CD14-positive monocyte (primary cell): ENCODE measurements at regions not wholly inside any gene's neighbourhood (a gene's known extent, or its start where the extent isn't known, plus 50 kb on each side); places are given as distances from the start of the nearest gene placed in this dataset.

Source experiments
- DNase-seq, 3 donors: peaks; one replicate each; pipeline ENCODE4 v3.0.0-alpha.2; 2011 to 2022
- H2AFZ ChIP-seq: 2 replicates; pipeline ENCODE4 v1.6.0; 2012; ENCODE audit warnings: mild to moderate bottlenecking, low read depth, low read length, inconsistent platforms; ENCODE audit not compliant: insufficient read depth, poor library complexity, severe bottlenecking
- H3K27ac ChIP-seq, 2 donors: 1 replicate in 1 of 2; 2 replicates in 1 of 2; pipeline ENCODE4 v1.5.1; 2012 to 2013; ENCODE audit warnings: low read length in 2 of 2, control low read depth in 1 of 2, inconsistent platforms in 1 of 2, low read depth in 1 of 2, mild to moderate bottlenecking in 1 of 2
- H3K27me3 ChIP-seq, 2 donors: one replicate each; pipeline versions ENCODE4 v1.6.0 to v1.6.1; 2011 to 2013; ENCODE audit warnings: low read length in 2 of 2; ENCODE audit not compliant: control insufficient read depth in 2 of 2, insufficient read depth in 2 of 2
- H3K36me3 ChIP-seq, 2 donors: replicated peaks in 1 of 2; 1 replicate in 1 of 2; 2 replicates in 1 of 2; pipeline versions ENCODE4 v1.5.1 to v1.6.1; 2012 to 2013; ENCODE audit warnings: low read length in 2 of 2, control low read depth in 1 of 2, inconsistent platforms in 1 of 2, mild to moderate bottlenecking in 1 of 2; ENCODE audit not compliant: insufficient read depth in 2 of 2, control insufficient read depth in 1 of 2
- H3K4me1 ChIP-seq, 2 donors: 1 replicate in 1 of 2; 2 replicates in 1 of 2; pipeline versions ENCODE4 v1.5.1 to v1.6.1; 2012 to 2013; ENCODE audit warnings: low read length in 2 of 2, control low read depth in 1 of 2, inconsistent platforms in 1 of 2, mild to moderate bottlenecking in 1 of 2, moderate library complexity in 1 of 2; ENCODE audit not compliant: insufficient read depth in 2 of 2, control insufficient read depth in 1 of 2
- H3K4me2 ChIP-seq: replicated peaks from 2 replicates; pipeline ENCODE3; 2012; ENCODE audit warnings: low read length, moderate library complexity, mild to moderate bottlenecking; ENCODE audit not compliant: poor library complexity, severe bottlenecking; ENCODE audit errors: extremely low read depth
- H3K4me3 ChIP-seq, 3 experiments: fragments of 200-600 bp in 1 of 3; sonication (generic) in 1 of 3; replicated peaks in 1 of 3; 1 replicate in 2 of 3; 2 replicates in 1 of 3; pipeline ENCODE4 v1.5.1; 2011 to 2013; ENCODE audit warnings: low read length in 3 of 3, mild to moderate bottlenecking in 3 of 3, control low read depth in 2 of 3, low read depth in 2 of 3, inconsistent platforms in 1 of 3, moderate library complexity in 1 of 3
- H3K79me2 ChIP-seq: 2 replicates; pipeline ENCODE4 v1.6.0; 2012; ENCODE audit warnings: mild to moderate bottlenecking, control low read depth, inconsistent platforms, low read length, moderate library complexity; ENCODE audit not compliant: insufficient read depth
- H3K9ac ChIP-seq: 2 replicates; pipeline ENCODE4 v1.6.0; 2017; ENCODE audit warnings: low read length, mild to moderate bottlenecking; ENCODE audit not compliant: insufficient read depth, poor library complexity, severe bottlenecking
- H3K9me3 ChIP-seq, 2 donors: replicated peaks in 1 of 2; 1 replicate in 1 of 2; 2 replicates in 1 of 2; pipeline versions ENCODE4 v1.5.1 to v1.6.1; 2012 to 2013; ENCODE audit warnings: low read length in 2 of 2, control low read depth in 1 of 2; ENCODE audit not compliant: control insufficient read depth in 1 of 2, insufficient read depth in 1 of 2
- H4K20me1 ChIP-seq: 2 replicates; pipeline ENCODE4 v1.6.0; 2012; ENCODE audit warnings: mild to moderate bottlenecking, low read length, control low read depth, moderate library complexity; ENCODE audit not compliant: insufficient read depth
- H3K27ac Mint-ChIP-seq, 7 donors: one replicate each; pipeline ENCODE4 v1.8.0; 2020; ENCODE audit warnings: mild to moderate bottlenecking in 7 of 7, mixed read lengths in 7 of 7, moderate library complexity in 6 of 7, inconsistent platforms in 2 of 7
- H3K27me3 Mint-ChIP-seq, 3 donors: one replicate each; pipeline ENCODE4 v1.8.0; 2021 to 2022; ENCODE audit warnings: low read depth in 3 of 3, mild to moderate bottlenecking in 3 of 3, mixed read lengths in 3 of 3, moderate library complexity in 3 of 3, inconsistent platforms in 1 of 3
- H3K36me3 Mint-ChIP-seq, 2 donors: one replicate each; pipeline ENCODE4 v1.8.0; 2020; ENCODE audit warnings: mixed read lengths in 2 of 2, inconsistent platforms in 1 of 2, mild to moderate bottlenecking in 1 of 2
- H3K4me1 Mint-ChIP-seq: one replicate; pipeline ENCODE4 v1.8.0; 2020; ENCODE audit warnings: mild to moderate bottlenecking, mixed read lengths
- H3K4me3 Mint-ChIP-seq, 2 donors: one replicate each; pipeline ENCODE4 v1.8.0; 2020; ENCODE audit warnings: mild to moderate bottlenecking in 2 of 2, mixed read lengths in 2 of 2, moderate library complexity in 1 of 2
- H3K9me3 Mint-ChIP-seq, 7 donors: one replicate each; pipeline ENCODE4 v1.8.0; 2020 to 2022; ENCODE audit warnings: mixed read lengths in 7 of 7, mild to moderate bottlenecking in 6 of 7, moderate library complexity in 6 of 7, inconsistent platforms in 2 of 7
- CTCF ChIP-seq: fragments of 200-600 bp; IDR thresholded peaks from one replicate; pipeline ENCODE4 v1.8.0; 2022; ENCODE audit warnings: antibody characterized with exemption, mild to moderate bottlenecking
- WGBS: methylation state at CpG from one replicate; pipeline ENCODE4 v1.1.5; 2013; ENCODE audit warnings: missing lambda C conversion rate; ENCODE audit not compliant: insufficient coverage; 5-methylcytosine and 5-hydroxymethylcytosine counted together
- intact Hi-C, 2 donors: fragments of 100-400 bp; cut with micrococcal nuclease; formaldehyde crosslinking; loops; one replicate each; pipeline versions ENCODE4 v1.15.0 to v1.15.1; 2023

DNA sequence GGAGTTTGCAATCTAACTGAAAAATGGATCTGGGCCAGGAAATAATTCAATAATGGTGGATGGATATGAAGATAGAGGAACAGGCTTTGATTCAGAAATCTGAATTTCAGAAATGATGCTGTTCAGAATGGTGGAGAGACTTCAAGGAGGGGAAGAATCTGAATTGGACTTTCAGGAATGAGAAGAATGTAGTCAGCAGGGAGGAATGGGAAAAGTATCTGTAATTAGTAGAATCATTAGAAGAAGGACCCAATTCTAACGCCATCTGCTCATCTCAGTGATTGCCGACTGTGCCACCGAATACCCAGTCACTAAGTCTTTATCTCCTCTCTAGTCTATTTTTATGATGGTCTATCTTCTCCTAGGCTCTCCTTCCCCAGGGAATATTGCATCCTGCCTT is 363.2 kb downstream of the GALC start:
- no peak for DNase-seq
- no peaks in the 10 kb centered on the region for H3K4me1 Mint-ChIP-seq
- Histone ChIP-seq H3K4me1 (no peaks in the 10 kb centered on the region), H3K79me2 (no peaks in the 10 kb centered on the region), H3K4me2 (no peak overlapping the region), H3K27ac (no peak overlapping the region), H3K4me3 (no peak overlapping the region), H3K9me3 (no peaks in the 10 kb centered on the region), H4K20me1 (no peaks in the 10 kb centered on the region), H3K9ac (no peak overlapping the region), H2AFZ (no peak overlapping the region), H3K36me3 (no peaks in the 10 kb centered on the region), H3K27me3 (no peaks in the 10 kb centered on the region)
- peaks cover 0 to 4% (median 0%) of the 10 kb centered on the region in 7 donors for H3K9me3 Mint-ChIP-seq
- H3K27ac Mint-ChIP-seq, result no peak overlapping the region
- TF ChIP-seq CTCF, result no peak
- H3K27me3 Mint-ChIP-seq, result peaks cover 0 to 1% (median 0%) of the 10 kb centered on the region in 3 donors
- no CpG with 5 or more reads among the region's 3 CpGs for WGBS
- intact Hi-C loops, result no loop called here
- H3K36me3 Mint-ChIP-seq, result no peaks in the 10 kb centered on the region
- no peak overlapping the region for H3K4me3 Mint-ChIP-seq

DNA sequence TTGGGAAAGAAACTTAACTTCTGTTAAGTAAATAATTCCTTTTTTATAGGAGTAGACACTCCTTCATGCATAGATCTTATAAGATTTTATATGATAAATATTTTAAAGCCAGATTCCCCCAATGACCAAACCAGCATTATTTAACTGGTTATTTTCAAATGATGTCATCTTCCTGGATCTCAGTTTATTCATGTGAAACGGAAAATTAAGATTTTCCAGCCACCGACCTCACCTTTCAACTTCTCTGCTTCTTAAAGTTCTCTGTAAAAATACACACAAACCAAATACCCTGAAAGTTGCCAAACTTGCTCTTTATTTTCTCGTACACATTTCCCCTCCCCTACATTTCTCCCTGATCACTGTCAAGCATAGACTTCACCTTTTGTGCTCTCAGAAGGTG is 364.2 kb downstream of the GALC start:
- Histone ChIP-seq H3K4me3 (no peak overlapping the region), H3K9me3 (no peaks in the 10 kb centered on the region), H4K20me1 (no peaks in the 10 kb centered on the region), H3K4me1 (no peaks in the 10 kb centered on the region), H2AFZ (no peak overlapping the region), H3K27ac (no peak overlapping the region), H3K4me2 (no peak overlapping the region), H3K9ac (no peak overlapping the region), H3K27me3 (no peaks in the 10 kb centered on the region), H3K79me2 (no peaks in the 10 kb centered on the region), H3K36me3 (no peaks in the 10 kb centered on the region)
- H3K27me3 Mint-ChIP-seq, result peaks cover 0 to 1% (median 0%) of the 10 kb centered on the region in 3 donors
- H3K4me1 Mint-ChIP-seq, result no peaks in the 10 kb centered on the region
- no peak for TF ChIP-seq CTCF
- DNase-seq, result no peak
- H3K9me3 Mint-ChIP-seq, result peaks cover 0 to 4% (median 0%) of the 10 kb centered on the region in 7 donors
- WGBS, result 95% methylated on average over 2 of the region's 3 CpGs
- H3K4me3 Mint-ChIP-seq, result no peak overlapping the region
- intact Hi-C loops, result no loop called here
- H3K36me3 Mint-ChIP-seq, result no peaks in the 10 kb centered on the region
- no peak overlapping the region for H3K27ac Mint-ChIP-seq
